ENCODE measurements at regions not wholly inside any gene's neighbourhood (a gene's known extent, or its start where the extent isn't known, plus 50 kb on each side); places are given as distances from the start of the nearest gene placed in this dataset.

DNA sequence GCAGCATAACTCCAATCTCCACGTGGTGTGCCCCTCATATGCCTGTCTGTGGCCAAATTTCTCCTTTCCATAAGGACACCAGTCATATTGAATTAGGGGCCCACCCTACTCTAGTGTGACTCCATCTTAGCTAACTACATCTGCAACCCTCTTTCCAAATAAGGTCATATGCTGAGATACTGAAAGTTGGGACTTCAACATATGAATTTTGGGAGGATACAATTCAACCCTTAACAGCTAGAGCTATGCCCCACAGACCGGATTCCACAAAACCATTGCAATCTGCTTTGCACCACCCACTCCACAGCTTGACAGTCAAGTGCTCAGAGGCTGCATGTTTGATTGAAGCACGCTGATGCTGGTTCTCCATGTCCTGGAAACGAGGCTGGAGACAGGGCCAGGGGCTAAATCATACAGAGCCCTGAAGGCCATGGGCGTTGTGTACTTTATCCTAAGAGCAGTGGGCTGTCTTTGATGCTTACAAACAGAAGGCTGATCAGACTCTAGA lies 122.8 kb downstream of the MTX3 start:
- no peak for DNase-seq

DNA sequence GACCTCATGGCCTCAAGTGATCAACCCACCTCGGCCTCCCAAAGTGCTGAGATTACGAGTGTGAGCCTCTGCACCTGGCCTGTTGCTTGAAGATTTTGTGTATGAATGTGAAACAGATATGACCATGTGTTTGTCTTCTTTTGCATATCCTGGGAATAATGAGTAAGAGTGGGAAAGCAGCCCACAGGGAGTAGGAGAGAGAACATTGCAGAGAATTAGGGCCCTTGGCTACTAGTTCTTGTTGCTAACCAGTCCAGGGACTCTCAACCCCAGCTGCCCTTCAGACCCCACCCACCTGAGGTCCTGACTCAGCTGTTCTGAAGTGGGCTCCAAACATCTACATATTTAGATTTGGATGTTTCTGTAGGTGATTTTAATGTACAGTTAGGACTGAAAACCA lies 125.5 kb downstream of the MTX3 start:
- no peak for DNase-seq

DNA sequence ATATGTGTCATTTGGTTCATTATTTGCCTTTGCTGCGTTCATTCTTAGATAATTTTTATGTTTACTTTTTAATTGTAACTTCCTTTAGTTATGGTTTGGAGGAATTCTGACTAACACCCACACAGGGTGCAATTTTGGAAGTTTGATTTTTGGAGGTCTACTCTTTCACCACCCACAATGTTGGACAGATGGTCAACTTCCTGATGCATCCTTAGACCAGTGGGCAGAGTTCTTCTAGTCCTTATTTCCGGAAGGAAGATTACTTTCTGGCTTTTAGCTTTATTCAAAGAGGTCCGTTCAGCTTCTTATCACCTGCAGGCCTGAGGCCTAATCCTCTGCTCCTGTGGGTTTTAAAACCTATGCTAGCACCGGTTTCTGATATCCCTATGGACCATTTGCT lies 126.7 kb downstream of the MTX3 start:
- DNase-seq: no peak

DNA sequence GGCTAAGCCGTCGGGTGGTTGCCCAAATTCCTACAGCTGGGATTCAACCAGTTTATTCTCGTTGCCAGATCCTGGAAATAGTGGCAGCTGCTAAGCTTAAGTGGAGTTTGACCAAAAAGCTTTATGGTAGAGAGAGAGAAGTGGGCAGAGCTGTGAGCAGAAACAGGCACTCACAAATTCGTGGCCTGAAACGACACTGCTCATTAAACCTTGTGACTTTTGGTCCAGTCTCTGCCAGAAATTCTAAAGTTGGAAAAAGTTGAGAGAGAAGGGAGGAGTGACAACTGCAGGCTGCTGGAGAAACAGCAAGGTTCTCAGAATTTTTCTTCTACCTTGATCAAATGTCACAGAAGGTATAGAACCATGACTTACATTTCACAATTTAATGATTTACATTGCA lies 131.5 kb downstream of the MTX3 start:
- no peak for DNase-seq

DNA sequence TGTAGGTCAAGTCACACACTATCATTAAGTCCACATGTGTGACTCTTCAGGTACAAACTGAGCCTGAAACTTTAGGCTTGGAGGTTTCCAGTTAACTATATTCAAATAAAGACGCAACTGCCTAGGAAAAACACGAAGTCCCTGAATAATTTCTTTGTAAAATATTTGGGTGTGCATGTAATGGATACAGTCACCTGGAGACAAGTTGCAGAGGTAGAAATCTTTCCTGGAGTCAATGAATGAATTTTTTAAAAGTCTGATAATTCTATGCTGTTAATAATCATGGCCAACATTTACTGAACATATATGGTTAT lies 132.7 kb downstream of the MTX3 start:
- no peak for DNase-seq

DNA sequence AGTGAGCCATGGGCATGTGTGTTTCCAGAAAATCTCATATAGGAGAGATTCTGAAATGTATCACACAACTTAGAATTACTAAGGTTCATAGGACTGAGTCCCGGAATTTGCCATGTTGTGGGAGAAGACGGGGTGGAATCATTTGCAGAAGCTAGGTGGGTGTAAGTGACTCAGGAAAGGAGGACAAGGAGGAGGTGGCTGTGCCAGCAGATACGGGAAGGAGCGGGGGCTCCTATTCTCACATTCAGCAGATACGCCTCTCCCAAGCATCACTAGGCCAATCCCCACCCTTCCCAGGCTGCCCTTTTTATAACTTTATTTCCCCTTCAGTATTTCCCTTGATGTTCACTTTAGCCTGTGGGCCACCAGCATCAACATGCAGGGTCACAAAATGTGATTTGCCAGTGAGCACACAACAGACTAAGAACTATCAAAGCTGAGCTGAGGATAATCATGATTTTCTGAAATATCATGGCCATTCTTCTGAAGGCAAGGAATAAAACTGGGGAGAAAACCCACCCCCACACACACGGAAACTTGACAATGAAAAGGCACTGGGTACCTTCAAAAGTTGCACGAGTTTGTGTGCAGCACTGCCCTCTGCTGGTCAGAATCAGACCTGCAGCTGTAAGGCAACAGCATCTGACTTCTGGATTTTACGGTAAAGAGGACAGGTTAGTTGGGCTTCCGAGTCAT lies 133.2 kb downstream of the MTX3 start:
- DNase-seq: peak; percentile 22

DNA sequence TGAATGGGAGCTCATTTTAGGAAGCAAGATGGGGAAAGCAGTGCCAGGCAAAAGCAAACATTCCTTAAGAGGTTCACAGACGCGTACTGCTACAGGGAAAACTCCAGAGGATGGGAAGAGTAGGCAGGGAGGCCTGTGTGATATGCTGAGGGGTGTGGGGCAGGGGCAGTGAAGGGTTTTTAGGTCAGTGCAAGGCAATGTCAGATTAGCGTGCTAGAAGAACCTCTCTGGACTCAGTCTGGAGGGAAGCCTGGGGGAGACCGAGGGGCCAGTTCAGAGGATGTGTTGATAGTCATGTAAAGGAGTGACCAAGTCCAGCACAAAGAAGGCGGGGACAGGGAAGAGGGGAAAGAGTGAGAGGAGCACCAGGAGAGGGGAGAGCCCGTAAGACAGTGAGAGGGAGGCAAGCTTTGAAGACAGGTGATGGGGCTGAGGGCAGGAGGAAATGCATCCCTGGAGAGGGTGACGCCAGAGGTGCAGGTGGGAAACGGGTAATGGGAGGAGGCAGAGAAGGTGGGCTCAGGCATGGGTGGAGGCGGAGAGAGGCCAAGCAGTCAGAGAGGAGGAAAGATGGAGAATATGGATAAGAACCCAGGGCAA lies 134.5 kb downstream of the MTX3 start:
- DNase-seq: no peak

DNA sequence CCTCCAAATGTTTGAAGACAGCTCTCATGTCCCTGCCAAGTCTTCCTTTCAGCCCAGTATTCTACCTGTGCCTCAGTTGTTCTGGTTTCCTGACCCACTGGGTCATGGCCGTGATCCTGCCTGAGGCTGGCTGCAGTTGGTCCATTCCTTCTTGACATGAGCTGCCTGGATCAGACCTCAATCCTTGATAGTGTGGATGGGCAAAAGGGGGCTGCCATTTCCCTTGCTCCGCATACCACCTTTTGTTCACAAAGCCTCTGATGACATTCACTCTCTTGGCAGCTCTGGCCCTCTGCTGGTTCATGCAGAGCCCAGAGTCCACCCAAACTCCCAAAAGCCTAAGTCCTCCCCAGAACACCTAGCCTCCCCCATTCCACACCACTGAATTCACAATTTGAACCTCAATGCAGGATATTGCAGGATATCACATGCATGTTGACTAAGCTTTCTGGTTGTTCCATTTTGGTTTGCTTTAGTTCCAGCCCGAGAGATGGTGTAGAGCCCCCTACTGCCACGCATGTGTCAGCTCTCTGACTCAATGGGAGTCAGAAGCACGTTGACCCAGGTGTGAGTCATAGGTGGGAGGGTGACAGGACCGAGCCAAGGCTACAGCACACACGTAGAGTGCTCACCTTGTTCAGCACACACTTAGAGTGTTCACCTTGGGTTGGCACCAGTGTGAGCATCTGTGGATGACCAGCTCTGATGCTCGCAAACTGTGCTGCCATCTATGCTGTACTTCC lies 137.2 kb downstream of the MTX3 start:
- no peak for DNase-seq

DNA sequence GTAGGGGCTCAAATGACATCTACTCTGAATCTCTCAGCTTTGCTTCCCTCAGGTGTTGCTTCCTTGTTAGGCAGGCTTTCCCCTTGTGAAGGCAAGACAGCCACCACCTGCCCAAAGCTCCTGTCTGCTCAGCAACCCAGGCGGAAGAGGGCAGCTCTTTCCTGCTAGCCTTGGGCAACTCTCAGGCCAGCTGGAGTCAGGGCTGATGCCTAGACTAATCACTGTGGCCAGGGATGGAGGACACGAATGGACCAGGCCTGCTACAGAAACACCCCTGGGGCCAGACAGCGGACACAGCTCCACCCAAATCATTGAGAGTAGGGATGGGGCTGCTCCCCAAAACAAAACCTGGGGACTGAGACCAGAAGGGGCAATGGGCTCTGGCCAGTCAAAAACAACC lies 138.0 kb downstream of the MTX3 start:
- no peak for DNase-seq

DNA sequence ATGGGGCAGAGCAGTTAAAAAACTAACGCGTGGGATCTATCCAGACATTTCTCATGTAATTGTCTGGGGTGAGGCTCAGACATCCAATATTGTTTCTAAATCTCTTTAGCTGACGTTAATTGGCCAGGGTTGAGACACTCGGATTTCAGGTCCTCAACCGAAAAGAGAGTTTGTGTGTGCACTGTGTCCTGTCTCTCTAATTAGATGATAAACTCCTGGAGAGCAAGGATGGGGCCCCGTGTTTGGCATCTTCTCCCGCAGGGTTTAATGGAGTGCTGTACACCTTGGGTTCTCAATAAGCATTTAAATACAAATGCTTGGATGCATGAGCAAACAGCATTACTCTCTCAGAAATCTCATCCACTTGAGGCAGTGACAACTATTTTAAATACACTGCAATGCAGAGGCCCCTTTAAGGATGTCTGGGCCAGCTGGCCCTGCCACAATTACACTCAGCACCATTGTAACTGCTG lies 139.6 kb downstream of the MTX3 start:
- DNase-seq: no peak

DNA sequence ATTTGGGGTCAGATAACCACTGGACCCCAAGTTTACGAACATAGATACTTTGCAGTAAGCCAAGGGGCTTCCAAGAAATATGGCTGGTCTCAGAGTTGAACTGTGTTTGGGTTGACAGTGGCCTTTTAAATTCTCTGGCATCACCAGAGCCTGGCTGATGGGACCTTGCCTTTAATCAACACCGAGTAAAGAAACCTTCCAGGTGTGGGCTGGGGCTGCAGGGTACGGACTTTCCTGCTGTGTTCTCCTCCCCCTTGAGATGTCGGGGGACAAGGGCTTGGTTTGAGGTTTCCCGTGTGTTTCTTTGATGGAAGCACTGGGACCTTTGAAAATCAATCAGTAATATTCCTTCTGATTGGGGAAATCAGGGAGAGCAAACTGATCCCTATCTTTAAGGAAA lies 140.1 kb downstream of the MTX3 start:
- DNase-seq: no peak

DNA sequence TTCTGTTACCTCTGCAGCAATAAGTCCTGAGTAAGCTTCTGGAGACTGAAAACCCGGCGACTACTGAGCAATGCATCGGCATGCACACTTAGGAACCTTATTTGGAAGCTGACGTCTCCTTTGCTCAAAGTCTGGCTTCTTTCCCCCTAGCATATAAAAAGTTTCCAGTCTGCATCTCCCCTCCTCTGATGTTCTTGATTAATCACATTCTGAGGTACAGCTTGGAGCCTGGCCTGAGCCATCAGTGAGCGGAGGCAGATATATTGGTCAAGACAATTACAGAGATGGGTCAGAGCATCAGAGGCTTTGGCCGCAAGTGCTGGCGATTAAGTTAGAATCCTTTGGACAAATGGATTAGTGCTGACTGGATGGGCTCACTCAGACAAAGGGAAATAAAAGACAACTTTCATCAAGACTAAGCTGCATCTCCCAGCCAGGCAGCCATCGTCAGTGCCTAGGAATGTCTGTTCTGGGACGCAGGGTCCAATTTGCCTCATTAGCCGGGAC lies 140.7 kb downstream of the MTX3 start:
- no peak for DNase-seq

DNA sequence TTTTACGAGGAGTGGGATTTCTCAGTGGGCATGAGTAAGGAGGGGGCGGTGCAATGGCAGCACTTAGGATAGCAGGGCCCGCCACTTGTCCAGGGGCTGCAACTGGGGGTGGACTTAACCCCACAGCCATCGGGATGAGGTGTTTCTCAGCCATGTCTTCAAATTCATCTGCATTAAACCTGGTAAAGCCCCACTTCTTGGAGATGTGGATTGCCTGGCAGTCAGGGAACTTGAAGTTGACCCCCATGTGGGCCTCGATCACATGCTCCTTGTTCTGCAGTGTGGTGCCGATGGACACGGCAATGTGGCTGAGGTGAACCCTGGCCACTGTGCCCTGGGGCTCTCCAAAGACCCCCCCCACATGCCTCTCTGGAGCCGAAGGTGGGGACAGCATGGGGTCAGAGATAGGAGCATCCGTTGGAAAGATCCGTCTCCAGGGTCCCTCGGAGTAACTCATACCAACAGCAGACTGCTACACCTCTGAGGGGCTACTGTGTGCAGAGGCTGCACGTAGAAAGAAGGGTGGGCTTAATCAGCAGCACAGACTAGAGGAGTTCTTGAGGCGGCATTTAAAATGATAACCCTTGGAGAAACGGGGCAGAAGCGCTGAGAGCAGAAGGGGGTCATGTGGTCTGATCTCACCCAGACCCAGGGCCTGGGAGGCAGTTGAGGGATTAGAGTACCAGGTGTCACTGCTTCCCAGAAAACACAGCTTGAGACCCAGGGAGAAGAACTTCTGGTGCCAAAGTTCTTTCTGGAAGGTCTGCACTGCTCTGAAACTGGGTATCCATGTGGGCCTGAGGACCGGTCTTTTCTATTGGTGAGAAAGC lies 141.4 kb downstream of the MTX3 start:
- no peak for DNase-seq
